ENCODE measurements at regions not wholly inside any gene's neighbourhood (a gene's known extent, or its start where the extent isn't known, plus 50 kb on each side); places are given as distances from the start of the nearest gene placed in this dataset.

DNA sequence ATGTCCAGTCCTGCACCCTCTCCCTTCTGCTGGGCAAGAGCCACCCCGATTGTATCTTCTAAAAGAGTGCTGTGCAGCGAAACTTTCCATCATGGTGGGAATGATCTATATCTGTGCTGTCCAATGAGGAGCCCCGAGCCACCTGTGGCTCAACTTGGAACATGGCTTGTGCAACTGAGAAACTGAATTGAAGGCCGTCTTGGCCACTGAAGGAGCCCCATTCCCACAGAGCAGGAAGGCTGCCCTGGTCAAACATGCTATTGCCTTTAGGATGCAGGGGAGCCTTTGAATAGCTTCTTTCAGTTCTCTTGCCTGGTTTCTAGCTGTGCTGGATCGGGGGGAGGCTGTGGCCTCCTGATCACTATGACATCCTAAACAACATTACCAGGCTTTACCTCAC lies 427.6 kb downstream of the SETD4 start:
- in situ Hi-C loops (cut with HindIII; ENCODE audit: low sequenced_read_pairs), result no loop called here
- no peak for DNase-seq (ENCODE audit: low read depth, low spot score)
- no peak overlapping the region for H3K4me3 ChIP-seq (ENCODE audit: low read depth, low read length)
- TF ChIP-seq, protein P1, sequence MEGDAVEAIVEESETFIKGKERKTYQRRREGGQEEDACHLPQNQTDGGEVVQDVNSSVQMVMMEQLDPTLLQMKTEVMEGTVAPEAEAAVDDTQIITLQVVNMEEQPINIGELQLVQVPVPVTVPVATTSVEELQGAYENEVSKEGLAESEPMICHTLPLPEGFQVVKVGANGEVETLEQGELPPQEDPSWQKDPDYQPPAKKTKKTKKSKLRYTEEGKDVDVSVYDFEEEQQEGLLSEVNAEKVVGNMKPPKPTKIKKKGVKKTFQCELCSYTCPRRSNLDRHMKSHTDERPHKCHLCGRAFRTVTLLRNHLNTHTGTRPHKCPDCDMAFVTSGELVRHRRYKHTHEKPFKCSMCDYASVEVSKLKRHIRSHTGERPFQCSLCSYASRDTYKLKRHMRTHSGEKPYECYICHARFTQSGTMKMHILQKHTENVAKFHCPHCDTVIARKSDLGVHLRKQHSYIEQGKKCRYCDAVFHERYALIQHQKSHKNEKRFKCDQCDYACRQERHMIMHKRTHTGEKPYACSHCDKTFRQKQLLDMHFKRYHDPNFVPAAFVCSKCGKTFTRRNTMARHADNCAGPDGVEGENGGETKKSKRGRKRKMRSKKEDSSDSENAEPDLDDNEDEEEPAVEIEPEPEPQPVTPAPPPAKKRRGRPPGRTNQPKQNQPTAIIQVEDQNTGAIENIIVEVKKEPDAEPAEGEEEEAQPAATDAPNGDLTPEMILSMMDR (IDR thresholded peaks at IDR 0.05; ENCODE audit: low read depth, low read length), result no peak

- TF ChIP-seq, protein P1 (IDR thresholded peaks at IDR 0.05; ENCODE audit: low read depth, low read length), result no peak
- no peak overlapping the region for H3K4me3 ChIP-seq (ENCODE audit: low read depth, low read length)
- DNase-seq (ENCODE audit: low read depth, low spot score), result no peak
- in situ Hi-C loops (cut with HindIII; ENCODE audit: low sequenced_read_pairs), result no loop called here
Observed at GRCh38 chr21:35628316-35628715, 432.0 kb downstream of the SETD4 start.

DNA sequence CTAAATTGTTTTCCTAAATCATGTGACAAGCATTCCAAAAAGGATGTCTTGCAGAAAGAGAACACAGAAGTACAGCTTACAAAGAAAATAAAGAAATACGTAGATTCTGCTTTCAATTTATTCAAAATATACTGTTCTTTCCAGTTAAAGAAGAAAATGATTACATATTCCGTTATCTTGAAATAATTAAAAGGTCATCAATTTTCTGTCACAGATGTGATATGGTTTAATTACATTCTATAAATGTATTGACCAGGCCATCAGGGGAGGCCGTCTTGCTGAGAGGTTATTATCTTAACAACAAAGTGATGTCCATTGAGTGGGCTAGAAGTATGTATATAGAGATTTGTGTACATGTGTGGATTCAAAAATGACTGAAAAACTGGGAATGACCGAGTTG lies 432.9 kb downstream of the SETD4 start:
- no peak for DNase-seq (ENCODE audit: low read depth, low spot score)
- TF ChIP-seq, protein P1 (IDR thresholded peaks at IDR 0.05; ENCODE audit: low read depth, low read length), result no peak
- no peak overlapping the region for H3K4me3 ChIP-seq (ENCODE audit: low read depth, low read length)
- in situ Hi-C loops (cut with HindIII; ENCODE audit: low sequenced_read_pairs), result no loop called here

GRCh38 chr21:35625576-35625975 lies 434.8 kb downstream of the SETD4 start:
- H3K4me3 ChIP-seq (ENCODE audit: low read depth, low read length), result no peak overlapping the region
- TF ChIP-seq, protein P1 (IDR thresholded peaks at IDR 0.05; ENCODE audit: low read depth, low read length), result no peak
- in situ Hi-C loops (cut with HindIII; ENCODE audit: low sequenced_read_pairs), result no loop called here
- no peak for DNase-seq (ENCODE audit: low read depth, low spot score)

GRCh38 chr21:35624901-35625300 lies 435.4 kb downstream of the SETD4 start:
- no peak overlapping the region for H3K4me3 ChIP-seq (ENCODE audit: low read depth, low read length)
- TF ChIP-seq, protein P1 (IDR thresholded peaks at IDR 0.05; ENCODE audit: low read depth, low read length), result no peak
- no peak for DNase-seq (ENCODE audit: low read depth, low spot score)
- in situ Hi-C loops (cut with HindIII; ENCODE audit: low sequenced_read_pairs), result no loop called here

DNA sequence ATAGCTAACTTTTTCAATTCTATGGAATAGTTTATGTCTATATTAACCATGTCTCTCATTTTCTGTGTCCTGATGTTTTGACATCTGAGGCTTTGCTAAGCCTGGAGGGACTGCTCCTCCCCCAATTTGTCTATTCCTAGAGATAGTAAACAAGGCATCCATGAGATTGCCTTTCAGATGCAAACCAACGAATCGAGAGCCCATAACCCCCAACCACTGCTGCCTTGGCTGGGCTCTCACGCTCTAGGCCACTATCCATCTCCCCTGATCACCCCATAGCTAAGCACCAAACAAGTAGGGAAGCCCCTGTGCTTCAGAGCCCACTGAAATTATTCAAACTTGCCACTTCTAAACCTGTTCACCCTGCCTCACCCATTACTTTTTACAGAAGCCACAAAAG lies 437.7 kb downstream of the SETD4 start:
- TF ChIP-seq, protein P1 (IDR thresholded peaks at IDR 0.05; ENCODE audit: low read depth, low read length), result no peak
- in situ Hi-C loops (cut with HindIII; ENCODE audit: low sequenced_read_pairs), result no loop called here
- no peak overlapping the region for H3K4me3 ChIP-seq (ENCODE audit: low read depth, low read length)
- DNase-seq (ENCODE audit: low read depth, low spot score), result no peak

GRCh38 chr21:35619184-35619583 lies 441.1 kb downstream of the SETD4 start:
- H3K4me3 ChIP-seq (ENCODE audit: low read depth, low read length), result no peak overlapping the region
- in situ Hi-C loops (cut with HindIII; ENCODE audit: low sequenced_read_pairs), result no loop called here
- peak; percentile 43 for DNase-seq (ENCODE audit: low read depth, low spot score)
- TF ChIP-seq, protein P1 (IDR thresholded peaks at IDR 0.05; ENCODE audit: low read depth, low read length), result no peak
